RKO (cell line): ENCODE measurements at regions not wholly inside any gene's neighbourhood (a gene's known extent, or its start where the extent isn't known, plus 50 kb on each side); places are given as distances from the start of the nearest gene placed in this dataset.
A peak's percentile ranks its signal among the peaks of the same experiment; 100 is the strongest.

Experiments used
- DNase-seq: peaks from one replicate; pipeline ENCODE4 v3.0.0-alpha.2; 2016; ENCODE audit warnings: low spot score

DNA sequence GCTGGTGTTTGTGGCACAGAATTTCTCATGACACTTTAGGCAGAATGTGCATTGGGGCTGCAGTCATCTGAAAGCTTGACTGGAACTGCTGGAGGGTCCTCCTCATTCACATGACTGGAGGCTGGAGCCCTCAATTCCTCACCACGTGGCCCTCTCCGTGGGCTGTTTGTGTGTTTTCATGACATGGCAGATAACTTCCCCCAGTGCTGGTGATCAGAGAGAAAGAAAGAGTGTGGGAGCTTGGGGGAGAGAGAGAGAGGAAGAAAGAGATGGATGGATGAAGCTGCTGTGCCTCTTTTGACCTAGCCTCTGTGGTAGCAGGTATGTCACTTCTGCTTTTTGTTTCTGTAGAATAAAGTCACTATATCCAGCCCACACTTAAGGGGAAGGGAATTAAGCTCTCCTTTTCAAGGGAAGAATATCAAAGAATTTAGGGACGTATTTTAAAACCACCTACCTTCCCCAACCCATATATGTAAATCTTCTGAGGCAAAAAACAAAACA is 169.6 kb upstream of the IL12A start:
- DNase-seq, result no peak

DNA sequence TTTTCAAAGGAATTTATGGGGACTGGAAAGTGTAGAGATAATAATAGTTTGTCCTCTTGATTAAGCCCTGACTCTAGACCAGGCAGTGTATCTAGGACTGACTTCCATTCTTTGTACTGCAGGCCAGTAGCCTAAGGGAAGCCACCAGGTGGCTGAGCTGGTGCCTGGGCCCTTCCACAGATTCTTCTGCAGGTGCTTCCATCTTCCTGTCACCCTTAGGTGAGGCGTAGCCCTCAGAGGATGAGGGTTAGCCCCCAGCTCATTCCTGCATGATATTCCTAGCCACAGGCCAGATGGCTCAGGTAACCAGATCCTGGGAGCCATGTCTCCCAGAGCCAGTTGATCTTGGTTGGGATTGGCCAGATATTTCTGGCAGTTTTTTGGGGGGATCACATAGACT is 169.0 kb upstream of the IL12A start:
- no peak for DNase-seq

DNA sequence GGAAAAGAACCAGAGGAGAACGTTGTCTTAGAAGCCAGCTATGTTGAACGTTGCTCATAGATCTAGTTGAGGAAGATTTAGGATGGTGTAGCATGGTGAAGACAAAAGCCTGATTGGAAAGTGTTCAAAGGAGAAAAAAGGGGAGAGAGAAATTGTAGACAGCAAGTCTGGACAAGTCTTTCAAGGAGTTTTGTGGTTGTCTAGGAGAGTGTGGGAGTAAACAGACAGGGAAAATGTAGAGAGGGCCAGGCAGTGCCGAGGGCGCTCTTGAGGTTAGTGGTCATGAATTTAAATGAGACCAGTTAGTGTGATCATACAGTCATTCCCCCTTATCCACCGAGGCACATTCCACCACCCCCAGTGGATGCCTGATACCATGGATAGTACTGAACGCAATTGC is 167.5 kb upstream of the IL12A start:
- no peak for DNase-seq

DNA sequence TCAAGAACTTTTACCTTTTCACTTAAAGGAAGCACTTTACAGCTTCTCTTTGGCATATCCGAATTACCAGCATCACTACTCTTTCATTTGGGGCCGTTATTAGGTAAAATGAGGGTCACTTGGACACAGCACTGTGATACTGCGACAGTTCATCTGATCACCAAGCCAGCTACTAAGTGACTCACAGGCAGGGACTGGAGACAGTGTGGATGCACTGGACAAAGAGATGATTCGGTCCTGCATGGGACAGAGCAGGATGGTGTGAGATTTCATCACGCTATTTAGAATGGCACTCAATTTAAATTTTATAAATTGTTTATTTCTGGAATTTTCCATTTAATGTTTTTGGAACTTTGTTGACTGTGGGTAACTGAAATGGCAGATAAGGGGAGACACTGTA is 166.9 kb upstream of the IL12A start:
- no peak for DNase-seq

DNA sequence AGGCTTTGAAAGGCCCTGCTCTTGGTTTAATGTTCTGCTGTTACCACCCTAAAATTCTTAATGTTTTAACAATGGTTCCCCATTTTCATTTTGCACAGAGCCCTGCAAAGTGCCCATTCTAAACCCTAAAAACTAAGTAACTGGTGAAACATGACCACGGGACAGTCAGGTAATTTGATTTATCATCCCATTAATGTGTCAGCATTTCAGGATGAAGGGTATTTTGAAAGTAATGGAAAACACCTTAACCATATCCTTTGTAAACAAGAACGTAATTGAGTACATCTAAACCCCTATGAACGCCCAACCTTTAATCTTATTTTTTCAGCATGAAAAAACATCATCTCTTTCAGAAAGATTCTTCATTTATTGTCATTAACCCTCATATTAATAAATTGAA is 164.9 kb upstream of the IL12A start:
- no peak for DNase-seq

GRCh38 chr3:159824333-159824732 is 164.3 kb upstream of the IL12A start:
- no peak for DNase-seq

DNA sequence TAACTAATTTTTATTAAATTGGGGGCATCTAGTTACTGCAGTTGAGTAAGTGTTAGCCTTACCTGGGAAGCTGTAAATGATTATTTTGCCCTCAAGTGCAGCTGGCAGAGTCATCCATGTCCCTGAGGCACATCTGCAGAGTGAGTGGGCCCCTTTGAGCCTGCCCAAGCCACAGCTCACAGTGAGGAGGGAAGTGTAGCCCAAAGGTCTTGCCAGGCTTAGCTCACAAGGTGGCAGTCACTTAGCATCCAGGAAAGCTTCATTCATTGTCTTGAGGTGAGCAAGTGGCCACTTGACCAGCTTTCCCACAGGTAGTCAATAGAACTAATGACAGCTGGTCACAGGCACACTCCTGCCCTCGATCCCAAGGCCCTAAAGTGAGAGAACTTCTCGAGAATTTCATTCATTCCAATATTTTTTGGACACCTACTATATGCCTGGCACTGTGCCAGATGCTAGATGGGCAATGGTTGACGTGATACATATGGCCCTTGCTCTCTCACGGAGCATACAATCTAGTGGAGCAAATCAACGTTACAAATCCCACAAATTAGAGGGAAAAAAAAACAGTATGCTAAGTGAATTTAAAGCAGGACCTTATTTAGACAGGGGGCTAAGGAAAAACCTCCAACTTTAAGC is 163.3 kb upstream of the IL12A start:
- DNase-seq, result no peak

DNA sequence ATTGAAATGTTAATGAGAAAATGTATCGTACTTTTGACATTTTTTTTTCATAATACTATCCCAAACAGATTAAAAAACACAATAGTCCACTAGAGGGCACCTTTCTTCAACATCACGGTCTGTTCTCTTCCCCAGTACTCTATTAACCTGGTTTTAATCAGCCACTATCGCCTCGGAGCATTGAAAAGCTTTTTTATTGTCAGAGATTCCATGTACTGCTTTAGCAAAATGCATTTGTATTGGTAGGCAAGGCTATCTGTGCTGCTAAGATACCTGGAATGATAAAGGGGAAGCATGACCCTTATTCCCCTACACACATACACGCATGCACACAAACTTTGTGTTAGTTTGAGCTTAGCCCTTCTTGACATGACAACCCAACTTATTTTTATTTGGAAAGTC is 160.1 kb upstream of the IL12A start:
- peak; percentile 65 for DNase-seq

- DNase-seq, result no peak
Observed at GRCh38 chr3:159829056-159829455, 159.6 kb upstream of the IL12A start.

DNA sequence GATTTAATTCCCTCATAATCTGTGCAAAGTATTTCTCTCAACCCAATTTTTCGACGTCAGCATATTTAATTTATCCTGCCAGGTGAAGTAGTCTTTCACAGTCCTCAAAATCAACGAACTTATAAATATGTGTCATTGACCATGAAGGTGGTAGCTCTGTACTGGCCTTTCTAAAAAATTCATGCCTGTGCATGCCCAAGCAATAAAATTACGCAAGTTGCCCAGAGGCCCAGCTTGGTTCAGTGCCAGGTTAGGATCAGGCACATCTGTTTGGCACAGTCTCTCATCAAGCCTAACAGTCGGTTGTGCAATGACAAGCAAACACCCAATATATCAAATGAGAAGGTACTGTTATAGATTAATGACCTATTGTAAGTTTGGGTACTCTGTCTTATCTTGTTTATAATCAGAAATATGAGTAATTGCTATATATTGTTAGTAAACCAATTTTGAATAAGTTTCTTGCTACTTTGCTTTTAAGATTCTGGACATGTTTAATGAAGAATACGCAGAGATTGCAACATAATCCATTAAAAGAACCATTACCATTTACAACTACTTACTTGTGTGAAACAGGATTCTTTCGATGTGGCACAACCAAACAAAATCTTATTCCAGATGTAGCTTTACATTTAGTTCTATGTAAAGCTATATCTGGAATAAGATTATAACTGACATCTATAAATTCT is 159.0 kb upstream of the IL12A start:
- DNase-seq, result no peak

DNA sequence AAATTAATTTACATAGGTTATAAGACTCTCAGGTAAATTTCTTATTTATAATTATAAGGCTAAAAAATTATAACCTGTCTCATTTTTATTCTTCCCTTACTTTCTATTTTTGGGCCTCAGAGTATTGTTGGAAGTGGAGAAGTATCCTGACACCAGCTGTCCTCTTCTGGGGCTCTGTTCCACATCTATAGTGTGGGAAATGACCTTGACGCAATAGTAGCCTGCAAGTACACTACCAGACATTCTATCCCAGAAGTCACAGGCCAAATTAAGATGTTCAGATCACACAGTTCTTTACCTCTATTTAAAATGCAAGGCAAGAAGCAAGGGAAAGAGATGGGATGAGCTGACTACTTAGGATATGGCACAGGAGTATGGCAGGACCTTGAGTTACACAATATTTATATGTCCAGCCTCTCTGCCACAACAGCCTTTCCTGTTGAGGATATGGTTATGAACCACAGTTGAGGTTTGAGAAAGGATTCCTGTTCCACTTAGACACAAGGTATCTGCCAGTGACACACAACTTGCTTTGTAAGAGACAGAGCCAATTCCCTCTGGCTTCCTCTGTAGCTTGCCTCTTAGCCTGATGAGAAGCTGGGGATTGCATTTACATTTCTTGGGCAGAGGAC is 158.0 kb upstream of the IL12A start:
- DNase-seq, result no peak

DNA sequence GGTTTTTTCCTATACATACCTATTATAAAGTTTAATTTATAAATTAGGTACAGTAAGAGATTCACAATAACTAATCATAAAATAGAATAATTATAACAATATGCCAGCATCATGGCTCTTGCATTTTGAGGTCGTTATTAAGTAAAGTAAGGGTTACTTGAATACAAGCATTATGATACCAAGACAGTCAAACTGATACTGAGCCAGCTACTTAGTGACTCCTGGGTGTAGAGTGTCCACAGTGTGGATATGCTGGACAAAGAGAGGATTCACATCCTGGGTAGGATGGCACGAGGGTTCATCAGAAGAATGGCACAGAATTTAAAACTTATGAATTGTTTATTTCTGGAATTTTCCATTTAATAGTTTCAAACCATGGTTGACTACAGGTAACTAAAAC is 157.2 kb upstream of the IL12A start:
- no peak for DNase-seq

DNA sequence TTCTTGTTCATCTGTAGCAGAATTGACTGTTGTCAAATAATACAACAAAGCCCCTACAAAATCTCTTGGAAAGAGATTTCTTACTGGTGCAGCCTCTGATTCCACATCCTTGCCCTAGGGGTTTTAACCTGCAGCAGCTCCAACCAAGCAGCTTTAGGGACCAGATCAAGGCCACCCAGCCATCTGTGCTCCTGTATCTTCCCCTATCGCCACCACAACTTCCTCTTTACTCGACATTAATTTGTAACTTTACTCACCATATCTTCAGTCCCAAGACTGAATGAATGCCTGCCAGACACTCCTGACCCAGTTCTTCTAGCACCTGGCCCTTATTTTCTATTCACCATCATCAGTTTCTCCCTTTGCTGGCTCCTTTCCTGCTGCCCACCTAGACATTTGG is 156.6 kb upstream of the IL12A start:
- no peak for DNase-seq

DNA sequence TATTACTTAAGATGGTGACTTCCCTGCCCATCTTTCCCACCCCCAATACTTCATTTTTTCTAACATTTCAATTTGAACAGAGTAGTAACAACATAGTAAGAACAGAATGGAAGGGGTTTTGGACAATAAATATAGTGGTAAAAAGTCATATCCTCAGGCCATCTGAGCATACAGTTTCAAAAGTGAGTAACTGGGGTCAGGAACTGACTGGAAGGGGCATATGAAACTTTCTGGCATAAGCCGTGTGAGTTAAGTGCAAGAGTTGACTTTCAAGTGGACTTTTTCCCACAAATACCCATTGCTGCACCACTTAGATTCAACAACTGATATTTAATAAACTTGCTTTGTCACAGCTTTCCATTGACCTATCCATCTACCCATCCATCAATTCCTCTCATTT is 153.5 kb upstream of the IL12A start:
- no peak for DNase-seq

DNA sequence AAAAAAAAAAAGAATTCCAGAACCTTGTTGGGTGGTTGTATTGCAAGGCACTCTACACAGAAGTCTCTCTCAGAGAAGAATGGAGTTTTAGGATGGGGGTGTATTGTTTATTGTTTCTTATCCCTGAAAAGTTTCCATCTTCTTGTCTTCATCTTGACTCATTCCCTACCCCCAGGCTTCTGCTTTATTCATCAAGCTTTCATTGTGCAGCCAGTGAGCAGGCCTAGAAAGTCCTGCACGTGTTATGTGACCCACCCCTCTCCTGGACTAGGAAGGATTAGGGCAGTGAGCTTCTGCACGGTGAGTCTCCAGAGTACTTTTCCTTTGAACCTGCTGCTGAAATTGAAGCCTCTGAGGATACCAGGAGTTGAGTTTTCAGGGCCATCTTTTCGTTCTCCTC is 150.9 kb upstream of the IL12A start:
- no peak for DNase-seq

- DNase-seq, result no peak
Observed at GRCh38 chr3:159838938-159839337, 149.7 kb upstream of the IL12A start.

DNA sequence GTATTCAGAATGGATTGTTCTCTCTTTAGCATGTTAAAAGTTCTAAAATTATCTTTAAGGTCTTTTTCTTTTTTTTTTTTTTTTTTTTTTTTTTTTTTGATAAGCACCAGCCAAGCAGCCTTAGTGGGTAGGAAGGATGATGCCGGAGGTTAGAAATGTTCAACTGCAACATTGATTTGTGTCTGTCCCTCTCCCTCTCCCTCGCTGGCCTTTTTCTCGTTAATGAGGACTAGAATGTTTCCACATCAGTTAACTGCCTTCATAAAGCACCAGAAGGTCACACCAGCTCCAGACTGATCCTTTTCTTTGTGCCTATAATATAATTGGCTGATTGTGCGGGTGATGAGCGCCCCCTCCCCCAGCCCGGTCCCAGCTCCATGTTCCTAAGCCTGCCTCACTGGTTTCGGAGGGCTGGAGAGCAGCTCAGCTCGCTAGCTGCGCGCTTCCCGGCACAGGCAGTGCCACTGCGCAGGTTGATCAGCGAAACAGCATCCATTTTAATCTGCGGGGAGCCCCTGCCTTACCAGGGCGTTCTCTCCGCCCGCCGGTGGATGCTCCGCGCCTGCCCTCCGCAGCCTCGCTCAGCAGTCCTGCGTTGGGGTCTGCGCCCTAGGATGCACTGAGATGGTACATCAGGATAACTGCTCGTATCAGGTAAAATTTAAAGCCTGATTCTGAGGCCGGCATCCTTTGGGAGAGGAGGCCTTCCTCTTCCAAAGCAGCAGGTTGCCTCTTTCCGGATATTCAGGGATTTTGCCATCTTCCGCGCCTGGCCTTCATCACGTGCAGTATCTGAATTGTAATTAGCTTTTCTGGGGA is 148.9 kb upstream of the IL12A start, which contains the start of gene SCHIP1:
Gene SCHIP1 (plus strand): TSS at position 301 of the 819 bp plus-strand sequence.
- no peak for DNase-seq

DNA sequence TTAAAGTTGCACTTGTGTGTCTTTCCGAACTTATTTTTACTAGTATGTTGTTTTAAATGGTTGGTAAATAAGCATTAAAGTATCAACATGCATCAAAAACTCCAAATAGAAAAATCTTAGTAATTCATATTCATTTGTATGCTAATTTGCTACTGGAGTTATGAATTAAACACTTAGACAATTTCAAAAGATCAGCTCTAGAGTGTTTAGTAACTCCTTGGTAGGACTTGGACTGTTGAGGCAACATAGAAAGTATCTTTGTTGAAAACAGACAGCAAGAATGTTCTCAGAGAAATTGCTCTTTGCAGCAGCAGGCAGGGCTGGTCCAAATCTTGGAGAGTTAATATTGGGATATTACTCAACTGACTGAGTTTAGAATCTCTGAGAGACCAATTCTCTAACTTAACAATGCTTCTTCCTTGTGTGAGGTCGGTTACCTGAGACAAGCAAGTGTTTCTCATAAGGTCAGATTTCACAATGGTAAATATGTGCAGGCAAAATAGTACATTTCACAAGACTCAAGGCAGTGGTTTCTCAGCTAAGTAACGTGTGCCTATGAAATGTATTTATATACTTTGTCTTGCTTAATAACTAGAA is 147.8 kb upstream of the IL12A start:
- no peak for DNase-seq

- no peak for DNase-seq
Observed at GRCh38 chr3:159841766-159842165, 146.9 kb upstream of the IL12A start.

- DNase-seq, result no peak
Observed at GRCh38 chr3:159843840-159844730, 144.6 kb upstream of the IL12A start.

DNA sequence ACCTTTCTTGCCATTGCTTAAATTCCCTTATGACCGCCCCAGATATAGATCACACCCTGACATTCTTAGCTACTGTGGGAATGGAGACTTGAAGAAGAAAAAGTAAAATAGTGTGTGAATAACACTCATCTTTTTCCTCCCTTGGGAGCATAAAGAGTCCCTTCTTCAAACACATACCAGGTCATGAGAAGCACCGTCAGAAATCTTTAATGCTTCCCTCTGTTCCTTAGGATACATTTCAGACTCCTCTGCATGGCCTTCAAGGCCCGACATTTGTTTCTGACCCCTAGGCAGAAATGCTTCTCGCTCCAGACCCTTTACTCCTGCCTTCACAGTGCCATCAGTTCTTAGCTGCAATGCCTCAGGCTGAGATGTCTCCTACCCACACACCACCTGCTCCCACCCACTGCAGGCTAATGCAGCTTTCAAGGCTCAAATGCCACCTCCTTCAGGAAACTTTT is 143.8 kb upstream of the IL12A start:
- DNase-seq, result no peak
